ENCODE measurements at regions not wholly inside any gene's neighbourhood (a gene's known extent, or its start where the extent isn't known, plus 50 kb on each side); places are given as distances from the start of the nearest gene placed in this dataset.

GRCh38 chr2:217387776-217388387, 528.0 kb upstream of the TNP1 start:
- Histone ChIP-seq H3K4me3 (no peak overlapping the region), H3F3A (replicated peaks; ENCODE audit: low read depth) (no peaks in the 10 kb centered on the region), H3K4me2 (no peak overlapping the region), H3K27ac (ENCODE audit: low read depth) (no peak overlapping the region), H3K27me3 (ENCODE audit: insufficient read depth) (no peaks in the 10 kb centered on the region), H3K9me2 (ENCODE audit: insufficient read depth) (no peaks in the 10 kb centered on the region), H3K36me3 (ENCODE audit: insufficient read depth) (no peaks in the 10 kb centered on the region), H4K20me1 (replicated peaks; ENCODE audit: insufficient read depth) (no peaks in the 10 kb centered on the region), H2AFZ (no peak overlapping the region), H3K79me2 (replicated peaks; ENCODE audit: insufficient read depth) (no peaks in the 10 kb centered on the region), H3K4me1 (ENCODE audit: insufficient read depth) (no peaks in the 10 kb centered on the region)
- Mint-ChIP-seq H3K36me3 (ENCODE audit: low read depth) (peaks cover 18% of the 10 kb centered on the region), H3K27ac (no peak overlapping the region), H3K9me3 (peaks cover 25% of the 10 kb centered on the region), H3K27me3 (ENCODE audit: insufficient read depth, low read depth, poor library complexity) (peaks cover 5% of the 10 kb centered on the region), H3K4me1 (no peaks in the 10 kb centered on the region), H3K4me3 (no peak overlapping the region)
- TF ChIP-seq CTCF (conservative IDR thresholded peaks at IDR 0.05; ENCODE audit: low read depth in 2 of 2): no peak
- TF ChIP-seq STAT1 (IDR thresholded peaks at IDR 0.05; ENCODE audit: unreplicated experiment): no peak
- TF ChIP-seq JUNB (IDR thresholded peaks at IDR 0.05; ENCODE audit: unreplicated experiment): no peak
- no peak for TF ChIP-seq ZNF331 (CRISPR knock-in tag; IDR thresholded peaks at IDR 0.05; ENCODE audit: low read depth)
- DNase-seq (ENCODE audit: low spot score): no peak
- ATAC-seq: no peak

- Mint-ChIP-seq H3K9me3 (peaks cover 12% of the 10 kb centered on the region), H3K36me3 (ENCODE audit: low read depth) (peaks cover 10% of the 10 kb centered on the region; the same call in 1 of the 3 replicates), H3K27me3 (ENCODE audit: insufficient read depth, low read depth, poor library complexity) (peaks cover 5% of the 10 kb centered on the region), H3K27ac (no peak overlapping the region), H3K4me3 (no peak overlapping the region), H3K4me1 (no peaks in the 10 kb centered on the region)
- Histone ChIP-seq H3K4me2 (no peak overlapping the region), H4K20me1 (replicated peaks; ENCODE audit: insufficient read depth) (no peaks in the 10 kb centered on the region), H3K9me2 (ENCODE audit: insufficient read depth) (no peaks in the 10 kb centered on the region), H3K4me1 (ENCODE audit: insufficient read depth) (no peaks in the 10 kb centered on the region), H3K79me2 (replicated peaks; ENCODE audit: insufficient read depth) (no peaks in the 10 kb centered on the region), H3K36me3 (ENCODE audit: insufficient read depth) (no peaks in the 10 kb centered on the region), H3K27ac (ENCODE audit: low read depth) (no peak overlapping the region), H3K27me3 (ENCODE audit: insufficient read depth) (no peaks in the 10 kb centered on the region), H3F3A (replicated peaks; ENCODE audit: low read depth) (no peaks in the 10 kb centered on the region), H3K4me3 (no peak overlapping the region), H2AFZ (no peak overlapping the region)
- no peak for ATAC-seq
- DNase-seq (ENCODE audit: low spot score): no peak
- TF ChIP-seq EZH2 (IDR thresholded peaks at IDR 0.05; ENCODE audit: low read depth, unreplicated experiment) (no peak), NANOG (IDR thresholded peaks at IDR 0.05; ENCODE audit: borderline replicate concordance) (no peak), STAT1 (IDR thresholded peaks at IDR 0.05; ENCODE audit: unreplicated experiment) (no peak)
Measured at GRCh38 chr2:217386041-217386440, 526.2 kb upstream of the TNP1 start.

GRCh38 chr2:217383620-217384019, 523.8 kb upstream of the TNP1 start:
- Histone ChIP-seq H3K9me2 (ENCODE audit: insufficient read depth) (no peaks in the 10 kb centered on the region), H3F3A (replicated peaks; ENCODE audit: low read depth) (no peaks in the 10 kb centered on the region), H3K36me3 (ENCODE audit: insufficient read depth) (no peaks in the 10 kb centered on the region), H3K4me1 (ENCODE audit: insufficient read depth) (no peaks in the 10 kb centered on the region), H3K27me3 (ENCODE audit: insufficient read depth) (no peaks in the 10 kb centered on the region), H3K79me2 (replicated peaks; ENCODE audit: insufficient read depth) (no peaks in the 10 kb centered on the region), H3K27ac (ENCODE audit: low read depth) (no peak overlapping the region), H3K4me2 (no peak overlapping the region), H3K4me3 (no peak overlapping the region), H4K20me1 (replicated peaks; ENCODE audit: insufficient read depth) (no peaks in the 10 kb centered on the region), H2AFZ (no peak overlapping the region)
- Mint-ChIP-seq H3K4me3 (no peak overlapping the region), H3K9me3 (0 out of 3 replicates have a peak, but pooled peaks cover 3% of the 10 kb centered on the region), H3K36me3 (ENCODE audit: low read depth) (no peaks in the 10 kb centered on the region), H3K27me3 (ENCODE audit: insufficient read depth, low read depth, poor library complexity) (peaks cover 5% of the 10 kb centered on the region), H3K27ac (no peak overlapping the region), H3K4me1 (no peaks in the 10 kb centered on the region)
- ATAC-seq (no peak), DNase-seq (ENCODE audit: low spot score) (no peak)
- TF ChIP-seq POLR2AphosphoS5 (IDR thresholded peaks at IDR 0.05; ENCODE audit: low read depth): no peak
